ENCODE measurements at regions not wholly inside any gene's neighbourhood (a gene's known extent, or its start where the extent isn't known, plus 50 kb on each side); places are given as distances from the start of the nearest gene placed in this dataset.

- no peak for TF ChIP-seq CTCF (IDR thresholded peaks at IDR 0.05)
- no peak for TF ChIP-seq ZFX (IDR thresholded peaks at IDR 0.05; ENCODE audit: borderline replicate concordance)
Measured at GRCh38 chr1:96409087-96409486, 312.5 kb upstream of the PTBP2 start.
